Body of pancreas (tissue), 4 donors: ENCODE measurements at regions not wholly inside any gene's neighbourhood (a gene's known extent, or its start where the extent isn't known, plus 50 kb on each side); places are given as distances from the start of the nearest gene placed in this dataset.

Experiments
- POLR2A ChIP-seq, 3 donors: fragments of 450-650 bp; IDR thresholded peaks; one replicate each; pipeline ENCODE4 v1.6.1; 2016; ENCODE audit warnings: antibody characterized with exemption in 3 of 3, mild to moderate bottlenecking in 2 of 3
- TF ChIP-seq, protein P1 (sequence below), 7 experiments: fragments of 450-650 bp in 4 of 7; fragments of 200-600 bp in 3 of 7; sonication (generic) in 3 of 7; IDR thresholded peaks; one replicate each; pipeline ENCODE4 v1.5.1; 2016 to 2019; ENCODE audit warnings: antibody characterized with exemption in 7 of 7

- TF ChIP-seq, protein P1, sequence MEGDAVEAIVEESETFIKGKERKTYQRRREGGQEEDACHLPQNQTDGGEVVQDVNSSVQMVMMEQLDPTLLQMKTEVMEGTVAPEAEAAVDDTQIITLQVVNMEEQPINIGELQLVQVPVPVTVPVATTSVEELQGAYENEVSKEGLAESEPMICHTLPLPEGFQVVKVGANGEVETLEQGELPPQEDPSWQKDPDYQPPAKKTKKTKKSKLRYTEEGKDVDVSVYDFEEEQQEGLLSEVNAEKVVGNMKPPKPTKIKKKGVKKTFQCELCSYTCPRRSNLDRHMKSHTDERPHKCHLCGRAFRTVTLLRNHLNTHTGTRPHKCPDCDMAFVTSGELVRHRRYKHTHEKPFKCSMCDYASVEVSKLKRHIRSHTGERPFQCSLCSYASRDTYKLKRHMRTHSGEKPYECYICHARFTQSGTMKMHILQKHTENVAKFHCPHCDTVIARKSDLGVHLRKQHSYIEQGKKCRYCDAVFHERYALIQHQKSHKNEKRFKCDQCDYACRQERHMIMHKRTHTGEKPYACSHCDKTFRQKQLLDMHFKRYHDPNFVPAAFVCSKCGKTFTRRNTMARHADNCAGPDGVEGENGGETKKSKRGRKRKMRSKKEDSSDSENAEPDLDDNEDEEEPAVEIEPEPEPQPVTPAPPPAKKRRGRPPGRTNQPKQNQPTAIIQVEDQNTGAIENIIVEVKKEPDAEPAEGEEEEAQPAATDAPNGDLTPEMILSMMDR (IDR thresholded peaks at IDR 0.05), result no peak
- TF ChIP-seq POLR2A (IDR thresholded peaks at IDR 0.05), result no peak
These were observed 54.5 kb upstream of the TAGAP start for GRCh38 chr6:159099276-159099675.
